PC-9 (cell line): ENCODE measurements at regions not wholly inside any gene's neighbourhood (a gene's known extent, or its start where the extent isn't known, plus 50 kb on each side); places are given as distances from the start of the nearest gene placed in this dataset.

Experiments
- BruUV-seq: library from RNA; stranded (reverse); fragments of 400-500 nt; replicated peaks from 2 replicates; lab custom pipeline; 2021; lab: Mats Ljungman, UMichigan
- CTCF ChIA-PET: fragments of 300-600 bp; sonication (Branson Sonifier 250); formaldehyde crosslinking; loops from one replicate; lab custom pipeline; 2022; ENCODE audit warnings: antibody characterized with exemption; lab: Charles Lee
- POLR2A ChIA-PET: fragments of 300-600 bp; sonication (Branson Sonifier 250); formaldehyde crosslinking; loops from one replicate; lab custom pipeline; 2022; ENCODE audit warnings: antibody characterized with exemption; ENCODE audit not compliant: unreplicated experiment; lab: Charles Lee
- DNase-seq, 2 experiments: peaks; one replicate each; pipeline versions ENCODE4 v3.0.0 to v3.0.0-alpha.2; 2015 to 2022; ENCODE audit warnings: mixed read lengths in 1 of 2
- H2AFZ ChIP-seq: fragments of 200-600 bp; sonication (generic); 2 replicates; pipeline ENCODE4 v1.8.1; 2017; ENCODE audit warnings: antibody characterized with exemption
- H3F3A ChIP-seq: fragments of 200-600 bp; sonication (generic); 2 replicates; pipeline ENCODE4 v1.8.1; 2017; ENCODE audit warnings: antibody characterized with exemption, mild to moderate bottlenecking, low read depth; ENCODE audit not compliant: insufficient read depth
- H3K27ac ChIP-seq: fragments of 200-600 bp; sonication (generic); 2 replicates; pipeline ENCODE4 v1.6.1; 2016; ENCODE audit warnings: mixed run types
- H3K27me3 ChIP-seq: fragments of 200-600 bp; sonication (generic); 2 replicates; pipeline ENCODE4 v1.6.1; 2016; ENCODE audit warnings: low read depth, mixed run types; ENCODE audit not compliant: insufficient read depth
- H3K36me3 ChIP-seq: fragments of 200-600 bp; sonication (generic); 2 replicates; pipeline ENCODE4 v1.6.1; 2016; ENCODE audit warnings: low read depth, mixed run types
- H3K4me1 ChIP-seq: fragments of 200-600 bp; sonication (generic); replicated peaks from 2 replicates; pipeline ENCODE4 v1.6.1; 2016; ENCODE audit warnings: mixed run types; ENCODE audit not compliant: insufficient read depth
- H3K4me2 ChIP-seq: fragments of 200-600 bp; sonication (generic); 2 replicates; pipeline ENCODE4 v1.6.1; 2017; ENCODE audit warnings: mixed run types
- H3K4me3 ChIP-seq: fragments of 200-600 bp; sonication (generic); 2 replicates; pipeline ENCODE4 v1.6.1; 2016; ENCODE audit warnings: mixed run types
- H3K79me2 ChIP-seq: fragments of 200-600 bp; sonication (generic); 2 replicates; pipeline ENCODE4 v1.6.1; 2017; ENCODE audit warnings: low read depth, mixed run types
- H3K9me2 ChIP-seq: fragments of 200-600 bp; sonication (generic); 2 replicates; pipeline ENCODE4 v1.8.1; 2017; ENCODE audit warnings: mild to moderate bottlenecking; ENCODE audit not compliant: insufficient read depth
- H3K9me3 ChIP-seq: fragments of 200-600 bp; sonication (generic); 2 replicates; pipeline ENCODE4 v1.8.1; 2016; ENCODE audit warnings: low read depth; ENCODE audit not compliant: insufficient read depth
- H4K20me1 ChIP-seq: fragments of 200-600 bp; sonication (generic); 2 replicates; pipeline ENCODE4 v1.8.1; 2017; ENCODE audit not compliant: insufficient read depth
- EZH2 ChIP-seq: fragments of 200-600 bp; sonication (generic); IDR thresholded peaks from 2 replicates; pipeline ENCODE4 v1.8.0; 2017; ENCODE audit warnings: antibody characterized with exemption, low read depth
- intact Hi-C: fragments of 100-400 bp; cut with micrococcal nuclease; formaldehyde crosslinking; loops from one replicate; pipeline ENCODE4 v1.10.0; 2022; ENCODE audit not compliant: unreplicated experiment
- TF ChIP-seq, protein P1 (sequence below): fragments of 200-600 bp; sonication (generic); conservative IDR thresholded peaks from 2 replicates; pipeline ENCODE4 v1.6.1; 2017; ENCODE audit warnings: mixed run types, antibody characterized with exemption, mild to moderate bottlenecking, moderate library complexity

DNA sequence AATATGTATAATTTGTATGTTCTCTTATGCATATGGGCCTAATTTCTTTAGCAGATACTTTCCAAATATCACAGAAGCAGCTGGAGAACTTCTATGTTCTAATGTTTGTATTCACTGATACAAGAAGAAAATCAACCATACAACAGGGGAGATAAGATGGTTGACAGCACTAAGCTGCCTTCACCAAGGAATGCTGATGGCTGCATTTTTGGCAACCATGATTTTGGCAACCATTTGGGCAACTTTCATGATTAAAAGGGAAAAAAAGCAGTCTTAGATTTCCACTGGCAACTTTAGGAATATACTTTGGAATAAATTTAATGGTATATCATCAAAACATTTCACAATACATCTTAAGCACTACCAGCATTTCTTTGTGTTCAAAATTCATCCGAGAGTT, 740.3 kb upstream of the CDH6 start:
- no peak for DNase-seq
- H3K36me3 ChIP-seq: no peaks in the 10 kb centered on the region
- H3K4me1 ChIP-seq: no peaks in the 10 kb centered on the region
- no peaks in the 10 kb centered on the region for H3F3A ChIP-seq
- no peak overlapping the region for H3K27ac ChIP-seq
- H3K79me2 ChIP-seq: no peaks in the 10 kb centered on the region
- H3K9me3 ChIP-seq: no peaks in the 10 kb centered on the region
- intact Hi-C loops: no loop called here
- ChIA-PET POLR2A (no interaction called here), CTCF (no interaction called here)
- H4K20me1 ChIP-seq: no peaks in the 10 kb centered on the region
- H3K9me2 ChIP-seq: no peaks in the 10 kb centered on the region
- no peaks in the 10 kb centered on the region for H3K27me3 ChIP-seq
- no TSS peak for BruUV-seq
- no peak for TF ChIP-seq EZH2
- TF ChIP-seq, protein P1, sequence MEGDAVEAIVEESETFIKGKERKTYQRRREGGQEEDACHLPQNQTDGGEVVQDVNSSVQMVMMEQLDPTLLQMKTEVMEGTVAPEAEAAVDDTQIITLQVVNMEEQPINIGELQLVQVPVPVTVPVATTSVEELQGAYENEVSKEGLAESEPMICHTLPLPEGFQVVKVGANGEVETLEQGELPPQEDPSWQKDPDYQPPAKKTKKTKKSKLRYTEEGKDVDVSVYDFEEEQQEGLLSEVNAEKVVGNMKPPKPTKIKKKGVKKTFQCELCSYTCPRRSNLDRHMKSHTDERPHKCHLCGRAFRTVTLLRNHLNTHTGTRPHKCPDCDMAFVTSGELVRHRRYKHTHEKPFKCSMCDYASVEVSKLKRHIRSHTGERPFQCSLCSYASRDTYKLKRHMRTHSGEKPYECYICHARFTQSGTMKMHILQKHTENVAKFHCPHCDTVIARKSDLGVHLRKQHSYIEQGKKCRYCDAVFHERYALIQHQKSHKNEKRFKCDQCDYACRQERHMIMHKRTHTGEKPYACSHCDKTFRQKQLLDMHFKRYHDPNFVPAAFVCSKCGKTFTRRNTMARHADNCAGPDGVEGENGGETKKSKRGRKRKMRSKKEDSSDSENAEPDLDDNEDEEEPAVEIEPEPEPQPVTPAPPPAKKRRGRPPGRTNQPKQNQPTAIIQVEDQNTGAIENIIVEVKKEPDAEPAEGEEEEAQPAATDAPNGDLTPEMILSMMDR: no peak
- H3K4me2 ChIP-seq: no peak overlapping the region
- H2AFZ ChIP-seq: no peak overlapping the region
- H3K4me3 ChIP-seq: no peak overlapping the region

DNA sequence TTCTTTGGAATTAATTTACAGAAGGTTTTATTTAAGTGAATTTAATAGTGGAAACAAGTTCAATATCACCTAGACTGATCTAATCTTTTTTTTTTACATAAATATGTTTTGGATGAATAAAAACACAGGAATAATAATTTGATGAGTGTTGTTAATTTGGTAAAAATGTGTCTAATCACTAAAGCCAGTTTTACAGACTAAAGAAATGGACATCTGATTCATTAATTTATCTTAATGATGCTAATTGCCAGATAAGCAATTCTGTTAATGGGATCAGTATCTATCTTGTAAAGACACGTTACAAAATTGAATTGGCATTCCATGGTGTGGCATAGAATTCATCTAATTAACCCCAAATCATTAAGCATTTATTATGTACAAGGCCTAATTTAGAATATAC, 743.3 kb upstream of the CDH6 start:
- Histone ChIP-seq H3K9me3 (no peaks in the 10 kb centered on the region), H2AFZ (no peak overlapping the region), H3K36me3 (no peaks in the 10 kb centered on the region), H3K27ac (no peak overlapping the region), H3K27me3 (no peaks in the 10 kb centered on the region), H3K4me2 (no peak overlapping the region), H3K9me2 (no peaks in the 10 kb centered on the region), H3K4me3 (no peak overlapping the region), H4K20me1 (no peaks in the 10 kb centered on the region), H3F3A (no peaks in the 10 kb centered on the region), H3K4me1 (no peaks in the 10 kb centered on the region), H3K79me2 (no peaks in the 10 kb centered on the region)
- CTCF ChIA-PET: no interaction called here
- intact Hi-C loops: no loop called here
- TF ChIP-seq, protein P1: no peak
- no peak for TF ChIP-seq EZH2
- BruUV-seq: no TSS peak
- POLR2A ChIA-PET: no interaction called here
- no peak for DNase-seq

DNA sequence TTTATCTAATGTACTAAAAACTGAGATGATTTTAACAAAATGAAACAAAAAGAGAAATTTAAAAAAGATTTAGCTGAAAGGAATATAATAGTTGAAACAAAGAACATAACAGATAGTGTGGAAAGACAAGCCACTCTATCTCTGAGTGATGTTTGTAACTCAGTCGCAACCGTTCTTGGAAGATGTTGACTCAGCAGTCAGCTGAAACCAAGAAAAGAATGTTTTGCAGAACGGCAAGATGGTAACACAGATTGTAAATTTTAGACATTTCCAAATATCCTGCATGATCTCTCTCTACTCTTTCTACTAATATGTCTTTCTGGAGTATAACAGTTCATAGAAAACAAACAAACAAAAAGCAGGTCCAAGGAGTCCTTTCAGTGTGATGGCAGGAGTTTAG, 746.1 kb upstream of the CDH6 start:
- Histone ChIP-seq H3K79me2 (no peaks in the 10 kb centered on the region), H2AFZ (no peak overlapping the region), H3K9me2 (no peaks in the 10 kb centered on the region), H3K27me3 (no peaks in the 10 kb centered on the region), H3F3A (no peaks in the 10 kb centered on the region), H3K4me2 (no peak overlapping the region), H4K20me1 (no peaks in the 10 kb centered on the region), H3K4me1 (no peaks in the 10 kb centered on the region), H3K9me3 (no peaks in the 10 kb centered on the region), H3K36me3 (no peaks in the 10 kb centered on the region), H3K27ac (no peak overlapping the region), H3K4me3 (no peak overlapping the region)
- POLR2A ChIA-PET: interaction anchor here (0.6 kb wide), 1 partner anchor 189 kb away, joined by 6 read pairs; no protein-coding TSS in a partner anchor
- BruUV-seq: no TSS peak
- intact Hi-C loops: no loop called here
- no peak for TF ChIP-seq EZH2
- TF ChIP-seq, protein P1: no peak
- DNase-seq: no peak
- CTCF ChIA-PET: no interaction called here
